Activated CD8-positive, alpha-beta memory T cell treated with anti-CD3 and anti-CD28 coated beads, Interleukin-2, amount 50 U/mL, for 24 hours (primary cell): ENCODE measurements at regions not wholly inside any gene's neighbourhood (a gene's known extent, or its start where the extent isn't known, plus 50 kb on each side); places are given as distances from the start of the nearest gene placed in this dataset.
"Not testable (repeated sequence)": the region's sequence is repeated elsewhere in the genome, so short reads cannot be mapped to it uniquely, and the experiment has no call there.

ENCODE experiments used
- DNase-seq: peaks from one replicate; pipeline ENCODE4 v3.0.0-alpha.2; 2020; ENCODE audit errors: extremely low read depth

DNA sequence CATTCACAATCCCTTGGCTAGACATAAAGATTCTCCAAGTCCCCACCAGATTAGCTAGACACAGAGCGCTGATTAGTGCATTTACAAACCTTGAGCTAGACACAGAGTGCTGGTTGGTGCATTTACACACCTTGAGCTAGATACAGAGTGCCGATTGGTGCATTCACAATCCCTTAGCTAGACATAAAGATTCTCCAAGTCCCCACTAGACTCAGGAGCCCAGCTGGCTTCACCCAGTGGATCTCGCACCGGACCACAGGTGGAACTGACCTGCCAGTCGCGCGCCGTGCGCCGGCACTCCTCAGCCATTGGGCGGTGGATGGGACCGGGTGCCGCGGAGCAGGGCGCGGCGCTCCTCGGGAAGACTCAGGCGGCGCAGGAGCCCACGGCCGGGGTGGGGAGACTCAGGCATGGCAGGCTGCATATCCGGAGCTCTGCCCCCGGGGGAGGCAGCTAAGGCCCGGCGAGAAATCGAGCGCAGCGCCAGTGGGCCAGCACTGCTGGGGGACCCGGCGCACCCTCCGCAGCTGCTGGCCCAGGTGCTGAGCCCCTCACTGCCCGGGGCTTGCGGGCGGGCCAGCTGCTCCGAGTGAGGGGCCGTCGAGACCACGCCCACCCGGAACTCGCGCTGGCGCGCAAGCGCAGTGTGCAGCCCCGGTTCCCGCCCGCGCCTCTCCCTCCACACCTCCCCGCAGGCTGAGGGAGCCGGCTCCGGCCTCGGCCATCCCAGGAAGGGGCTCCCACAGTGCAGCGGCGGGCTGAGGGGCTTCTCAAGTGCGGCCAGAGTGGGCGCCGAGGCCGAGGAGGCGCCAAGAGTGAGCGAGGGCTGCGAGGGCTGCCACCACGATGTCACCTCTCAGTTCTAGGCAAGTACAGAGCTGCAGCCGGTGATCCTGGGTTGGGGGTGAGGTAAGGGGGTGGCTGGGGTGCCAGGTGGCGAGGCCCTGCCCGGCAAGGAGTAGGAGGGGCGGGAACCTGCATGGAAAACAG is 773.7 kb upstream of the CITED2 start:
- not testable (repeated sequence) for DNase-seq

- DNase-seq: no peak
Observed at GRCh38 chr6:140140891-140141290, 766.4 kb upstream of the CITED2 start.

- no peak for DNase-seq
Observed at GRCh38 chr6:140138311-140139010, 764.0 kb upstream of the CITED2 start.

DNA sequence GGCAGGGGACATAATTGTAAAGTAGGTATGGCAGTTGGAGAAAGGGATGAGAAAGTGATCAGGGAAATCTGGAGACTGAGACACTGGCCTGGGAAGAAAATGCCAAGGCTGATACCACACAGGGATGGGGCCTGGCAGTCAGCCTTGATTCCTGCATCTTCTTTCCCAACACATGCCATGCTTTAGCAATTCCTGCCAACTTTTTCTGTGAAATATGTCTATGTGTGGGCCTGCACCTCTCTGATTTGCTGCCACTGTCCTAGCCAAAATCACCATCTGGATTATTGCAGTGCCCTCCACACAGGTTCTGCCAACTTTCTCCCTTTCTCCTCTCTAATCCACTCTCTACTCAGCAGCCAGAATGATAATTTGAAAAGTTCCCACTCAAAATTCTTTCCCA is 759.8 kb upstream of the CITED2 start:
- DNase-seq: no peak

- no peak for DNase-seq
Observed at GRCh38 chr6:140130074-140130473, 755.6 kb upstream of the CITED2 start.

DNA sequence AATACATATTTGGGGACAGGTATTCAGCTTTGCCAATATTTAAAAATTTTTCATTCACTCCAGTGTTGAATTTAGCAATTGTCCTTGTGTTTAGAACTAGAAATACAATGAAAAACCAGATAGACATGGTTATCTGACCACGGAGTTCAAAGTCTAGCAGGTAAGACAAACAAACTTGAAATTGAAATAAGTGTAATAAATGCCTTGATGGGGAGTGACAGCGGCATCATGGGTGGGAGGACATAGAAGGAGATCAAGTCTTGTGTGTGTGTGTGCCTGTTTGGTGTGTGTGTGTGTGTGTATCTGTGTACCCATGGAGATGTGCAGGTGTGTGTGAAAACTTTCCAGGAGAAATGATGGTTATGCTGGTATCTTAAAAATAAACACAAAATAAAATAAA is 750.0 kb upstream of the CITED2 start:
- no peak for DNase-seq

DNA sequence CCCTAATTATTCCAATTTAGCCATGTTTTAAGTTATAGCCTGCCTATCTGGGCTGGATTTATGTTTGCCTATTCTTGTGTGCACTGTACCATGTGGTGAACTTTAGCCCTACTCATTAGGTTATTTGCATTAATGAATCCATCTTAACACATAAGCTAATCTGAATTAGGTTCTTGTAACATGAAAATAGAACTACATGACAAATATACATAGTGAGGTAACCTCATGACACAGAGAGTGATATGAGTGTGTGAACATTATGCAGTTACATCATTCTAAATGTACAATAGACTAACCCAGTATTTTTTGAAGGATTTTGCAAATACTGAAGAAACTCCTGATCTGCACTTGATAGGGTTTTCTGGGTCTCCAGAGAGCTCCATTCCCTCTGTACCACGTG is 733.7 kb upstream of the CITED2 start:
- no peak for DNase-seq

DNA sequence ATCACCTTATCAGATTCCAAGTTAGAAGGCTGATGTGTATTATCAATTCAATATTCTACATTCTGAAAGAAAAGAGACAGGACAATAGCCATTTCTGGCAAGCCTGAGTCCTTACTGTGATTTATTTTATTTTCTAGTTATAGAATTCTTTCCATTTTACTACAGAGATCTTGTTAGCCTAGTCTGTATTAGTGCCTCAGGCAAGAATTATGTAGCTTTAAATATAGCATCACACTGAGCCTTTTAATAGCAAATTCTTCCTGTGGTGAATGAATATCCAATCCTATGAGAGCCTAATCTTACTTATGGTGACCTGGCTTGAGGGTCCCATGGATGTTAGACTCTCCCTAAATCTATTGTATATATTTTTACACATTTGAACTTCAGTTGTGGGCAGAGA is 732.8 kb upstream of the CITED2 start:
- no peak for DNase-seq

DNA sequence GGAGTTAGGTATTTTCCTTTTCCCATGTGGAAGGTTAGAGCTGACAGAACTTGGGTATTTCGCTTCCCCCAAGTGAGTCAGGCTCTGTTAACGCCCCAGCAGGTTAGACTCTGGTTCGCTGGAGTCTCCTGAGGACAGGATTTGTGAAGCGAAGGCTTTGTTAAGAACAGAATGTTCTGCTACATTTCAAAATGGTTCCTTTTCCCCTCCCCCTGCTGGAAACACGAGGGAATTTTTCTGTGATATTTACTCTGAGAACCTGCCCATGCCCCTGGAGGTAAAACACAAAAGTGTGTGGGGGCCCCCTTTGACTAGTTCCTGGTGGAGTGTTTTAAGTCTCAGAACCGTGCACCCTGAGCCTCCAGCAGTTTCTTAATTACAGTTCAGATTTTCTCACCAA is 731.4 kb upstream of the CITED2 start:
- DNase-seq: no peak

- no peak for DNase-seq
Observed at GRCh38 chr6:140105241-140105640, 730.8 kb upstream of the CITED2 start.

- no peak for DNase-seq
Observed at GRCh38 chr6:140101818-140102217, 727.4 kb upstream of the CITED2 start.

DNA sequence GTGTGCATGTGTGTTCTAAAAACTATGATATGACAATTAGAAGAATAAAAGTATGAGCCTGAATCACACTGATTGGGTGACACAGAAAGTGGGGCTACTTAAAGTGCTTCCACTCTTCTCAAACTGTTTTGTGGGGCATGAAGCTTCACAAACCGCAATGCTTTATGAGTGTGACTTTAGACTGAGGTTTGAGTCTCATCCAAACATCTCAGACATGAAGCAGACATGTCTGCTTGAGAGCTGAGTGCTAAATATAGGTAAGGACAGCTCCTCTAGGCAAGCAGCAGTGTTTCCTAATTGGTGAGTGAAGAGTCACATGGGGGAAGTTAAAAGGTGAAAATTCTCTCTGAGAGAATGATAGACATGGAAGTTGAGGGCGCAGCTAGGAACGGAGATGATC is 726.9 kb upstream of the CITED2 start:
- DNase-seq: no peak

DNA sequence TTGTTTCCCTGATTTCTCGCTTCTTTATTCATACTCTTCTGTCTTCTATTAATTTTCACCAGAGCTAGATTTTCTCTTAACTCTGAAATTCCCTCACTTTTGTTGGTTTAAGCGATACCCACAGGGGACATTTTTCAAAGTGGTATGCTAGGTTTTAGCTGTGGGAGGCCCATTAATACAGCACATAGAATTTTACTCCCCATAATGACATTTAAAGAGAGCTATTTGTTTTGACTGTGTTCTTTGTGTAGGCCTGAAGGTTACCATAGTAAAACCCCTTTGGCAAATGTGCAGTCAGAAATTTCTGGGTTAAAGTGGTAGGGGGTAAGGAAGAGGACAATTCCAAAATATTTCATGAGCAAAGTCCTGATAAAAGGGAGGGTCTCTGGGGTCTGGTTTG is 721.1 kb upstream of the CITED2 start:
- no peak for DNase-seq

- no peak for DNase-seq
Observed at GRCh38 chr6:140091895-140092294, 717.4 kb upstream of the CITED2 start.

DNA sequence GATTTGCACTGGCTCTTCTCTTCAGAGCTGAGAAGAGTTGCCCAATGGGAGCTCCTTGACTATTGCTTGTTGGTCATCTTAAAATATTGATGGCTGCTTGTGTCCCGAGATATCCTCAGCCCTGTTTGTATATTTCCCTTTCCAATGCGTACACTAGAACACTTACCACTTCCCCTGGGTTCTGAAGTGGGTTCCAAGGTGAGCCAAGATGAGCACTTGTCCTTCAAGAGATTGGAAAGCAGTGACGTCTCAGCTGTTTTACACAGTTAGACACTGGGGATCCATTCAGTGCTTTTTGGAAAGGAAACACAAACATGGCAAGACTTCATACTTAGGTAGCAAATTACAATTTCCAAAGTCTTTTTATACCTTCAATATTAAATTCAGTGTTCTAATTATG is 716.4 kb upstream of the CITED2 start:
- no peak for DNase-seq

DNA sequence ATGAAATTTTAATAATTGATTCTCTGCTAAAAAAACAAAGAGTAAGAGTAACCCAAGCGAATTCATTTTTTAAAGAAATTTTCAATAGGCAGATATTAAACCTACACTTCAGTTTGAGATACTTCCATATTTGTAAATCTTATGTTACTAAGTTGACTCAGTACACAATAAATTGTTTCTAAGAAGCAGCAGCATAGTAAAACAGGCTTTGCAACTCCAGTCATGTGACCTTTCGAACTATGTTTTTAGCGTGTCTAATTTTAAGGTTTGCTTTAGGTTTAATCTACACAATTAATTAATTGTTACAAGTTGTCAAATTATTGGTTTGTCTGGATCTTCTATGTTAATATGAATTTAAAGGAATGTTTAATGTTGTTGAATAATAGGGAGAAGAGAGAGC is 708.9 kb upstream of the CITED2 start:
- no peak for DNase-seq

DNA sequence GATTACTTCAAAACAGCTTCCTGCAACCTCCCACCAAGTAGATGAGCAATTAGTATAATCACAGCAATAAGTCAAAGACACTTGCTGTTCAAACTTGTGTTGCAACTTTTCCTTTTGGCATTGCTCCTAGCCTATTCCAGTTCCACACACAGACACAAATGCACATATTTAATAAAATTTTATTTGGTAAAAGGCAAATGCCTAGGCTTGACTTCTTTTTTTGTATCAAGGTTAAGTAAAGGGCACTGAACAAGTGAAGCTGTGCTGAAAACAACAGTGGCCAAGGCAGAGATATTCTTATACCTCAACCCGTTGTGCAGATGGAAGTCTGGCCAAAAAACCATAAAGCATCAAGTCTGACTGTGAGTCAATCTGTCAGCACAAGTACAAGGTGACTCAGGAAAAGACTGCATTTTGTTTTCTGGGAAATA is 708.4 kb upstream of the CITED2 start:
- DNase-seq: no peak

GRCh38 chr6:140079328-140079727 is 704.9 kb upstream of the CITED2 start:
- no peak for DNase-seq

- no peak for DNase-seq
Observed at GRCh38 chr6:140078561-140079125, 704.2 kb upstream of the CITED2 start.

GRCh38 chr6:140077827-140078560 is 703.5 kb upstream of the CITED2 start:
- DNase-seq: no peak

- DNase-seq: no peak
Observed at GRCh38 chr6:140076105-140076504, 701.7 kb upstream of the CITED2 start.

GRCh38 chr6:140073456-140073855 is 699.0 kb upstream of the CITED2 start:
- no peak for DNase-seq
